GM19351 (cell line): ENCODE measurements at regions not wholly inside any gene's neighbourhood (a gene's known extent, or its start where the extent isn't known, plus 50 kb on each side); places are given as distances from the start of the nearest gene placed in this dataset.

Source experiments
- ATAC-seq: cut with Tn5 transposase; IDR thresholded peaks from one replicate; pipeline ENCODE4 v1.9.1; 2021; ENCODE audit warnings: mild to moderate bottlenecking, moderate library complexity; ENCODE audit not compliant: unreplicated experiment

GRCh38 chr6:139569566-139569965 lies 195.1 kb upstream of the CITED2 start:
- peak; percentile 38 for ATAC-seq

- no peak for ATAC-seq
Measured at GRCh38 chr6:139568956-139569538, 194.6 kb upstream of the CITED2 start.

GRCh38 chr6:139568151-139568955 lies 193.9 kb upstream of the CITED2 start:
- peak; percentile 56 for ATAC-seq

GRCh38 chr6:139567095-139567494 lies 192.6 kb upstream of the CITED2 start:
- no peak for ATAC-seq

- ATAC-seq, result no peak
Measured at GRCh38 chr6:139565591-139565990, 191.1 kb upstream of the CITED2 start.

- no peak for ATAC-seq
Measured at GRCh38 chr6:139557547-139557946, 183.1 kb upstream of the CITED2 start.

- no peak for ATAC-seq
Measured at GRCh38 chr6:139556532-139556931, 182.1 kb upstream of the CITED2 start.

GRCh38 chr6:139553916-139554315 lies 179.5 kb upstream of the CITED2 start:
- ATAC-seq, result no peak

GRCh38 chr6:139551376-139551775 lies 176.9 kb upstream of the CITED2 start:
- ATAC-seq, result no peak

- no peak for ATAC-seq
Measured at GRCh38 chr6:139550361-139550760, 175.9 kb upstream of the CITED2 start.

GRCh38 chr6:139549561-139550070 lies 175.2 kb upstream of the CITED2 start:
- no peak for ATAC-seq

- ATAC-seq, result no peak
Measured at GRCh38 chr6:139547804-139548203, 173.4 kb upstream of the CITED2 start.

- ATAC-seq, result no peak
Measured at GRCh38 chr6:139547122-139547776, 172.8 kb upstream of the CITED2 start.

GRCh38 chr6:139546106-139546472 lies 171.6 kb upstream of the CITED2 start:
- no peak for ATAC-seq

GRCh38 chr6:139545206-139546105 lies 171.0 kb upstream of the CITED2 start:
- ATAC-seq, result no peak

GRCh38 chr6:139544701-139545057 lies 170.2 kb upstream of the CITED2 start:
- ATAC-seq, result no peak

GRCh38 chr6:139542351-139542750 lies 167.9 kb upstream of the CITED2 start:
- no peak for ATAC-seq

GRCh38 chr6:139540894-139541293 lies 166.4 kb upstream of the CITED2 start:
- no peak for ATAC-seq

GRCh38 chr6:139540276-139540675 lies 165.8 kb upstream of the CITED2 start:
- ATAC-seq, result peak; percentile 63

- ATAC-seq, result peak; percentile 36
Measured at GRCh38 chr6:139539852-139540251, 165.4 kb upstream of the CITED2 start.

GRCh38 chr6:139538366-139538765 lies 163.9 kb upstream of the CITED2 start:
- no peak for ATAC-seq
